ENCODE measurements at regions not wholly inside any gene's neighbourhood (a gene's known extent, or its start where the extent isn't known, plus 50 kb on each side); places are given as distances from the start of the nearest gene placed in this dataset.
"Not testable (repeated sequence)": the region's sequence is repeated elsewhere in the genome, so short reads cannot be mapped to it uniquely, and the experiment has no call there.

DNA sequence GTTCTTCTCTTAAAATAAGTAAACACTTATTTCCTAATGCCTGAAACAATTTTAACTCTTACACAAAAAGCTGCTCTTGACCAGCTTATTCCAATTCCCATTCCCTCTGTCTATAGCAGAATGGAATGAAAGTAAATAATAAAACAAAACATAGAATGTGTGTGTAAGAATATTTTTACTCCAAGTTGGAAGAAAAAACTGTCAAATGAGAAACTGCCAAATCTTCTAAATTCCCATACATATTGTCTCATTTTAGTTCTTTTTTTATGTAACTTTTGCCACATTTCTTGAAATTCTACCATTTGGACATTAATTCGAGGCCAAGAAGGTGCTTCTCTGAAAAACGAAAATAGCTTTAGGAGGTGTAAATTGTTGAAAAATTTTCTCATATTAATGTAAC is 477.1 kb downstream of the FAT4 start:
- TF ChIP-seq, protein P1, sequence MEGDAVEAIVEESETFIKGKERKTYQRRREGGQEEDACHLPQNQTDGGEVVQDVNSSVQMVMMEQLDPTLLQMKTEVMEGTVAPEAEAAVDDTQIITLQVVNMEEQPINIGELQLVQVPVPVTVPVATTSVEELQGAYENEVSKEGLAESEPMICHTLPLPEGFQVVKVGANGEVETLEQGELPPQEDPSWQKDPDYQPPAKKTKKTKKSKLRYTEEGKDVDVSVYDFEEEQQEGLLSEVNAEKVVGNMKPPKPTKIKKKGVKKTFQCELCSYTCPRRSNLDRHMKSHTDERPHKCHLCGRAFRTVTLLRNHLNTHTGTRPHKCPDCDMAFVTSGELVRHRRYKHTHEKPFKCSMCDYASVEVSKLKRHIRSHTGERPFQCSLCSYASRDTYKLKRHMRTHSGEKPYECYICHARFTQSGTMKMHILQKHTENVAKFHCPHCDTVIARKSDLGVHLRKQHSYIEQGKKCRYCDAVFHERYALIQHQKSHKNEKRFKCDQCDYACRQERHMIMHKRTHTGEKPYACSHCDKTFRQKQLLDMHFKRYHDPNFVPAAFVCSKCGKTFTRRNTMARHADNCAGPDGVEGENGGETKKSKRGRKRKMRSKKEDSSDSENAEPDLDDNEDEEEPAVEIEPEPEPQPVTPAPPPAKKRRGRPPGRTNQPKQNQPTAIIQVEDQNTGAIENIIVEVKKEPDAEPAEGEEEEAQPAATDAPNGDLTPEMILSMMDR (IDR thresholded peaks at IDR 0.05; ENCODE audit: low read depth, low read length, missing control alignments) = no peak
- DNase-seq = no peak
- H3K4me3 ChIP-seq (ENCODE audit: low read depth, low read length) = no peak overlapping the region
- in situ Hi-C loops (cut with HindIII; ENCODE audit: low pct_ligation_motif_present, low sequenced_read_pairs) = no loop called here
- H3K27me3 ChIP-seq (replicated peaks) = no peaks in the 10 kb centered on the region
- no peaks in the 10 kb centered on the region for H3K36me3 ChIP-seq (replicated peaks)
- H3K27ac ChIP-seq = no peak overlapping the region

DNA sequence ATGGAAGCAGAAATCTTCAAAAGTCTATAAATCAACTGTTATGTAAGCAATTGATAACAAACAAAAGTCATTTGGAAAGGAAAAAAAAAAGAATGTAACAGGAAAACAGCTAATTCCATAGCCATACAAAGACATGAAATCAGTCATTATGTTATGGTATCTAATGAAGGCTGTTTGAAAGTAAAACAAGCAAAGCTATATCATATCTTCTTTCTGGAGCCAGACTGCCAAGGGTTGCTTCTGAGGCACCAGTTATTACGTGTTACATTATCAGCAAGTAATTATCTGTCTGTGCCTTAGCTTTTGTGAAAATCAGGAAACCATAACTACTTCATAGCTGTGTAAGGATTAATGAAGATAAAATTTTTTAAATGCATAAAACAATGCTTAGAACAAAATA is 480.2 kb downstream of the FAT4 start:
- TF ChIP-seq, protein P1 (IDR thresholded peaks at IDR 0.05; ENCODE audit: low read depth, low read length, missing control alignments) = no peak
- no peak for DNase-seq
- H3K36me3 ChIP-seq (replicated peaks) = no peaks in the 10 kb centered on the region
- no peak overlapping the region for H3K27ac ChIP-seq
- in situ Hi-C loops (cut with HindIII; ENCODE audit: low pct_ligation_motif_present, low sequenced_read_pairs) = no loop called here
- H3K27me3 ChIP-seq (replicated peaks) = no peaks in the 10 kb centered on the region
- H3K4me3 ChIP-seq (ENCODE audit: low read depth, low read length) = no peak overlapping the region

GRCh38 chr4:125796138-125796537 is 481.4 kb downstream of the FAT4 start:
- Histone ChIP-seq H3K27ac (no peak overlapping the region), H3K4me3 (ENCODE audit: low read depth, low read length) (no peak overlapping the region), H3K27me3 (replicated peaks) (no peaks in the 10 kb centered on the region), H3K36me3 (replicated peaks) (no peaks in the 10 kb centered on the region)
- in situ Hi-C loops (cut with HindIII; ENCODE audit: low pct_ligation_motif_present, low sequenced_read_pairs) = no loop called here
- TF ChIP-seq, protein P1 (IDR thresholded peaks at IDR 0.05; ENCODE audit: low read depth, low read length, missing control alignments) = no peak
- DNase-seq = no peak

GRCh38 chr4:125797621-125798020 is 482.9 kb downstream of the FAT4 start:
- DNase-seq; H3K36me3 ChIP-seq (replicated peaks); H3K27me3 ChIP-seq (replicated peaks); H3K4me3 ChIP-seq (ENCODE audit: low read depth, low read length); H3K27ac ChIP-seq; in situ Hi-C loops (cut with HindIII; ENCODE audit: low pct_ligation_motif_present, low sequenced_read_pairs): not testable (repeated sequence)

GRCh38 chr4:125801373-125801772 is 486.6 kb downstream of the FAT4 start:
- no peak for DNase-seq
- Histone ChIP-seq H3K36me3 (replicated peaks) (no peaks in the 10 kb centered on the region), H3K27ac (no peak overlapping the region), H3K4me3 (ENCODE audit: low read depth, low read length) (no peak overlapping the region), H3K27me3 (replicated peaks) (no peaks in the 10 kb centered on the region)
- TF ChIP-seq, protein P1 (IDR thresholded peaks at IDR 0.05; ENCODE audit: low read depth, low read length, missing control alignments) = no peak
- in situ Hi-C loops (cut with HindIII; ENCODE audit: low pct_ligation_motif_present, low sequenced_read_pairs) = no loop called here

DNA sequence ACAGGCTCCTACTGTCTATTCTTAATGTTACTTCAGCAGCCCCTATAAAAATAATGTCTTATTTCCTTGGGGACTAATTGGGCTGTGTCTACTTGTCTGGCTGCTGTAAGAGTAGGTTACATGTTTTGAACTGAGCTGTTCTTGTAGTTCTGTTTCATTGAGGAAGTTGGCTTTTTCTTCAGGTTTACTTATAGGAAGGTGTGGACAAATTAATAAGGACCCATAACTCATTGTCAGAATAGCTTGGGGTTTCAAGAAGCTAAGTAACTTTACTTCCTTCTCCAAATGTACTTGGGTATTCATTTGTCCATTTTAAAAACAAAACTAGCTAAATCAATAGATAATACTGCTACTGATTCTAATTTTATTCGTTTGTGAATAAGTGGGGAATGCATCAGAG is 487.2 kb downstream of the FAT4 start:
- H3K27ac ChIP-seq = no peak overlapping the region
- in situ Hi-C loops (cut with HindIII; ENCODE audit: low pct_ligation_motif_present, low sequenced_read_pairs) = no loop called here
- TF ChIP-seq, protein P1 (IDR thresholded peaks at IDR 0.05; ENCODE audit: low read depth, low read length, missing control alignments) = no peak
- no peak overlapping the region for H3K4me3 ChIP-seq (ENCODE audit: low read depth, low read length)
- no peaks in the 10 kb centered on the region for H3K27me3 ChIP-seq (replicated peaks)
- no peaks in the 10 kb centered on the region for H3K36me3 ChIP-seq (replicated peaks)
- no peak for DNase-seq
